GM23338 (cell line): ENCODE measurements at regions not wholly inside any gene's neighbourhood (a gene's known extent, or its start where the extent isn't known, plus 50 kb on each side); places are given as distances from the start of the nearest gene placed in this dataset.

ENCODE experiments used
- ATAC-seq: fragments of 200-7000 bp; cut with Tn5 transposase; 3 replicates; pipeline ENCODE4 v1.9.1; 2020
- DNase-seq: peaks from one replicate; pipeline ENCODE4 v3.0.0-alpha.2; 2015; ENCODE audit warnings: low spot score
- H2AFZ ChIP-seq: fragments of 200-600 bp; sonication (generic); 2 replicates; pipeline ENCODE4 v1.8.0; 2016; ENCODE audit warnings: antibody characterized with exemption, mild to moderate bottlenecking, moderate library complexity
- H3F3A ChIP-seq: fragments of 200-600 bp; sonication (generic); replicated peaks from 2 replicates; pipeline ENCODE4 v1.8.0; 2017; ENCODE audit warnings: antibody characterized with exemption, mixed run types, low read depth
- H3K27ac ChIP-seq: fragments of 200-600 bp; sonication (generic); 2 replicates; pipeline ENCODE4 v1.6.1; 2016; ENCODE audit warnings: low read depth
- H3K27me3 ChIP-seq: fragments of 200-600 bp; sonication (generic); 2 replicates; pipeline ENCODE4 v1.8.0; 2016; ENCODE audit warnings: mild to moderate bottlenecking, mixed run types, moderate library complexity; ENCODE audit not compliant: insufficient read depth
- H3K36me3 ChIP-seq: fragments of 200-600 bp; sonication (generic); 2 replicates; pipeline ENCODE4 v1.8.0; 2016; ENCODE audit warnings: mild to moderate bottlenecking; ENCODE audit not compliant: insufficient read depth
- H3K4me1 ChIP-seq: fragments of 200-600 bp; sonication (generic); 2 replicates; pipeline ENCODE4 v1.8.0; 2016; ENCODE audit warnings: mild to moderate bottlenecking, moderate library complexity; ENCODE audit not compliant: insufficient read depth
- H3K4me2 ChIP-seq: fragments of 200-600 bp; sonication (generic); 2 replicates; pipeline ENCODE4 v1.7.1; 2017; ENCODE audit warnings: mixed run types
- H3K4me3 ChIP-seq: fragments of 200-600 bp; sonication (generic); 2 replicates; pipeline ENCODE4 v1.6.1; 2016; ENCODE audit warnings: mixed run types
- H3K79me2 ChIP-seq: fragments of 200-600 bp; sonication (generic); replicated peaks from 2 replicates; pipeline ENCODE4 v1.8.0; 2017; ENCODE audit warnings: mild to moderate bottlenecking; ENCODE audit not compliant: insufficient read depth
- H3K9me2 ChIP-seq: fragments of 200-600 bp; sonication (generic); 2 replicates; pipeline ENCODE4 v1.8.0; 2017; ENCODE audit not compliant: insufficient read depth
- H4K20me1 ChIP-seq: fragments of 200-600 bp; sonication (generic); replicated peaks from 2 replicates; pipeline ENCODE4 v1.8.0; 2017; ENCODE audit warnings: mild to moderate bottlenecking; ENCODE audit not compliant: insufficient read depth
- H3K27ac Mint-ChIP-seq: 2 replicates; pipeline ENCODE4 v1.8.0; 2020; ENCODE audit warnings: inconsistent platforms, mild to moderate bottlenecking, moderate library complexity, mixed read lengths
- H3K27me3 Mint-ChIP-seq: 3 replicates; pipeline ENCODE4 v1.8.0; 2022; ENCODE audit warnings: low read depth, mild to moderate bottlenecking, moderate library complexity, mixed read lengths, inconsistent platforms; ENCODE audit not compliant: insufficient read depth, poor library complexity
- H3K36me3 Mint-ChIP-seq: 3 replicates; pipeline ENCODE4 v1.8.0; 2021; ENCODE audit warnings: low read depth, mild to moderate bottlenecking, inconsistent platforms, moderate library complexity, mixed read lengths
- H3K4me1 Mint-ChIP-seq: 3 replicates; pipeline ENCODE4 v1.8.0; 2020; ENCODE audit warnings: mild to moderate bottlenecking, inconsistent platforms, mixed read lengths
- H3K4me3 Mint-ChIP-seq: 3 replicates; pipeline ENCODE4 v1.8.0; 2021; ENCODE audit warnings: moderate library complexity, mild to moderate bottlenecking, inconsistent platforms, mixed read lengths
- H3K9me3 Mint-ChIP-seq: 3 replicates; pipeline ENCODE4 v1.8.0; 2020; ENCODE audit warnings: moderate library complexity, mild to moderate bottlenecking, inconsistent platforms, mixed read lengths
- CREB1 ChIP-seq: fragments of 250-450 bp; sonication (Bioruptor Pico); IDR thresholded peaks from 2 replicates; pipeline ENCODE4 v1.5.0; 2020; ENCODE audit warnings: low read depth, mild to moderate bottlenecking, moderate library complexity
- ZNF114 ChIP-seq: fragments of 250-450 bp; sonication (Bioruptor Pico); IDR thresholded peaks from 2 replicates; pipeline ENCODE4 v1.5.0; 2020; ENCODE audit warnings: mild to moderate bottlenecking, moderate library complexity
- TF ChIP-seq, protein P1 (sequence below): fragments of 250-450 bp; sonication (Bioruptor Pico); IDR thresholded peaks from 2 replicates; pipeline ENCODE4 v1.5.0; 2020; ENCODE audit warnings: mild to moderate bottlenecking, moderate library complexity
- TF ChIP-seq, protein P2 (sequence below): IDR thresholded peaks from 2 replicates; pipeline ENCODE4 v1.6.1; 2016; ENCODE audit warnings: antibody characterized with exemption

DNA sequence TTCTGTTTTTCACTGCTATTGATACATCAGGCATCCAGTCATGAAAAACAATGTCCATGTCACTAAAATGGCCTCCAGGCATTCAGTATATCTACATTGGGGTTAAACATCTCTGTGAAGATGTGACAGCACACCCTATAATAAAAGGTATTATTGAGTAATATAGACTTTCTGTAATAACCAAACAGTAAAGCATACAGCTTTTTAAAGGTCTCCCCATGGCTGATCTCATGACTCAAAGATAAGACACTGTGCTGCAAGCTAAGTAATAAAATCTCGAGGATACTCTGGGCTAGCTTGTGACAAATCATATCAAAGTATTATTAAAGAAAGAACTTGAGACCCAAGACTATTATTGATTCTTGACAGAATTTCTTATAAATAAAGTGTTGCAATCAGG is 613.1 kb upstream of the PKN2 start (continued):
- TF ChIP-seq, protein P1, sequence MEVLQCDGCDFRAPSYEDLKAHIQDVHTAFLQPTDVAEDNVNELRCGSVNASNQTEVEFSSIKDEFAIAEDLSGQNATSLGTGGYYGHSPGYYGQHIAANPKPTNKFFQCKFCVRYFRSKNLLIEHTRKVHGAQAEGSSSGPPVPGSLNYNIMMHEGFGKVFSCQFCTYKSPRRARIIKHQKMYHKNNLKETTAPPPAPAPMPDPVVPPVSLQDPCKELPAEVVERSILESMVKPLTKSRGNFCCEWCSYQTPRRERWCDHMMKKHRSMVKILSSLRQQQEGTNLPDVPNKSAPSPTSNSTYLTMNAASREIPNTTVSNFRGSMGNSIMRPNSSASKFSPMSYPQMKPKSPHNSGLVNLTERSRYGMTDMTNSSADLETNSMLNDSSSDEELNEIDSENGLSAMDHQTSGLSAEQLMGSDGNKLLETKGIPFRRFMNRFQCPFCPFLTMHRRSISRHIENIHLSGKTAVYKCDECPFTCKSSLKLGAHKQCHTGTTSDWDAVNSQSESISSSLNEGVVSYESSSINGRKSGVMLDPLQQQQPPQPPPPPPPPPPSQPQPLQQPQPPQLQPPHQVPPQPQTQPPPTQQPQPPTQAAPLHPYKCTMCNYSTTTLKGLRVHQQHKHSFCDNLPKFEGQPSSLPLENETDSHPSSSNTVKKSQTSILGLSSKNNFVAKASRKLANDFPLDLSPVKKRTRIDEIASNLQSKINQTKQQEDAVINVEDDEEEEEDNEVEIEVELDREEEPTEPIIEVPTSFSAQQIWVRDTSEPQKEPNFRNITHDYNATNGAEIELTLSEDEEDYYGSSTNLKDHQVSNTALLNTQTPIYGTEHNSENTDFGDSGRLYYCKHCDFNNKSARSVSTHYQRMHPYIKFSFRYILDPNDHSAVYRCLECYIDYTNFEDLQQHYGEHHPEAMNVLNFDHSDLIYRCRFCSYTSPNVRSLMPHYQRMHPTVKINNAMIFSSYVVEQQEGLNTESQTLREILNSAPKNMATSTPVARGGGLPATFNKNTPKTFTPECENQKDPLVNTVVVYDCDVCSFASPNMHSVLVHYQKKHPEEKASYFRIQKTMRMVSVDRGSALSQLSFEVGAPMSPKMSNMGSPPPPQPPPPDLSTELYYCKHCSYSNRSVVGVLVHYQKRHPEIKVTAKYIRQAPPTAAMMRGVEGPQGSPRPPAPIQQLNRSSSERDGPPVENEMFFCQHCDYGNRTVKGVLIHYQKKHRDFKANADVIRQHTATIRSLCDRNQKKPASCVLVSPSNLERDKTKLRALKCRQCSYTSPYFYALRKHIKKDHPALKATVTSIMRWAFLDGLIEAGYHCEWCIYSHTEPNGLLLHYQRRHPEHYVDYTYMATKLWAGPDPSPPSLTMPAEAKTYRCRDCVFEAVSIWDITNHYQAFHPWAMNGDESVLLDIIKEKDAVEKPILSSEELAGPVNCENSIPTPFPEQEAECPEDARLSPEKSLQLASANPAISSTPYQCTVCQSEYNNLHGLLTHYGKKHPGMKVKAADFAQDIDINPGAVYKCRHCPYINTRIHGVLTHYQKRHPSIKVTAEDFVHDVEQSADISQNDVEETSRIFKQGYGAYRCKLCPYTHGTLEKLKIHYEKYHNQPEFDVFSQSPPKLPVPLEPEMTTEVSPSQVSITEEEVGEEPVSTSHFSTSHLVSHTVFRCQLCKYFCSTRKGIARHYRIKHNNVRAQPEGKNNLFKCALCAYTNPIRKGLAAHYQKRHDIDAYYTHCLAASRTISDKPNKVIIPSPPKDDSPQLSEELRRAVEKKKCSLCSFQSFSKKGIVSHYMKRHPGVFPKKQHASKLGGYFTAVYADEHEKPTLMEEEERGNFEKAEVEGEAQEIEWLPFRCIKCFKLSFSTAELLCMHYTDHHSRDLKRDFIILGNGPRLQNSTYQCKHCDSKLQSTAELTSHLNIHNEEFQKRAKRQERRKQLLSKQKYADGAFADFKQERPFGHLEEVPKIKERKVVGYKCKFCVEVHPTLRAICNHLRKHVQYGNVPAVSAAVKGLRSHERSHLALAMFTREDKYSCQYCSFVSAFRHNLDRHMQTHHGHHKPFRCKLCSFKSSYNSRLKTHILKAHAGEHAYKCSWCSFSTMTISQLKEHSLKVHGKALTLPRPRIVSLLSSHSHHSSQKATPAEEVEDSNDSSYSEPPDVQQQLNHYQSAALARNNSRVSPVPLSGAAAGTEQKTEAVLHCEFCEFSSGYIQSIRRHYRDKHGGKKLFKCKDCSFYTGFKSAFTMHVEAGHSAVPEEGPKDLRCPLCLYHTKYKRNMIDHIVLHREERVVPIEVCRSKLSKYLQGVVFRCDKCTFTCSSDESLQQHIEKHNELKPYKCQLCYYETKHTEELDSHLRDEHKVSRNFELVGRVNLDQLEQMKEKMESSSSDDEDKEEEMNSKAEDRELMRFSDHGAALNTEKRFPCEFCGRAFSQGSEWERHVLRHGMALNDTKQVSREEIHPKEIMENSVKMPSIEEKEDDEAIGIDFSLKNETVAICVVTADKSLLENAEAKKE (CRISPR knock-in tag): no peak

DNA sequence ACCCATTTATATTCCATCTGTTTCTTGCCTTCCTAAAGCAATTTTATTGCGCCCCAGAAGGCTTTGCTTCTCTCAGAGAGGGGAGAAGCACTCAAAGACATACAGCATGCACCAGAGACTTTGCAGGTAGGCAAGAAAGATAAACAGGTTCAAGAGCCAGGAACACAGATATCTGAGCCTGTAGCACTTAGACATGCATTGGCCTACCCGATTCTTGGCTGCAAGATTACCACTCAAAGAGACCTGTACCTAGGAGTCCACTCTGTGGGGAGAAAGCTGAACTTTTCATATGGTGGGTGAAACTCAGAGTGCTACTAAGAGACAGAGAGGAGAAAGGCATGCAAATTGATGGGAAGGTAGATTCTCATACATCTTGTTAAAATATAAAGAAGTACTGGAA is 609.4 kb upstream of the PKN2 start:
- Mint-ChIP-seq H3K36me3 (no peaks in the 10 kb centered on the region), H3K9me3 (no peaks in the 10 kb centered on the region), H3K4me3 (no peak overlapping the region), H3K27me3 (no peaks in the 10 kb centered on the region), H3K4me1 (no peaks in the 10 kb centered on the region), H3K27ac (no peak overlapping the region)
- H3F3A ChIP-seq: no peaks in the 10 kb centered on the region
- no peaks in the 10 kb centered on the region for H3K79me2 ChIP-seq
- no peaks in the 10 kb centered on the region for H3K4me1 ChIP-seq
- ATAC-seq (no peak), DNase-seq (no peak)
- TF ChIP-seq ZNF114 (no peak), CREB1 (CRISPR knock-in tag) (no peak)
- TF ChIP-seq, protein P2, sequence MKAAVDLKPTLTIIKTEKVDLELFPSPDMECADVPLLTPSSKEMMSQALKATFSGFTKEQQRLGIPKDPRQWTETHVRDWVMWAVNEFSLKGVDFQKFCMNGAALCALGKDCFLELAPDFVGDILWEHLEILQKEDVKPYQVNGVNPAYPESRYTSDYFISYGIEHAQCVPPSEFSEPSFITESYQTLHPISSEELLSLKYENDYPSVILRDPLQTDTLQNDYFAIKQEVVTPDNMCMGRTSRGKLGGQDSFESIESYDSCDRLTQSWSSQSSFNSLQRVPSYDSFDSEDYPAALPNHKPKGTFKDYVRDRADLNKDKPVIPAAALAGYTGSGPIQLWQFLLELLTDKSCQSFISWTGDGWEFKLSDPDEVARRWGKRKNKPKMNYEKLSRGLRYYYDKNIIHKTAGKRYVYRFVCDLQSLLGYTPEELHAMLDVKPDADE: no peak
- no peak overlapping the region for H3K4me3 ChIP-seq
- H3K27ac ChIP-seq: no peak overlapping the region
- no peaks in the 10 kb centered on the region for H3K36me3 ChIP-seq
- peaks cover 3% of the 10 kb centered on the region; the same call in 1 of the 2 replicates for H3K9me2 ChIP-seq
- H4K20me1 ChIP-seq: no peaks in the 10 kb centered on the region
- no peak overlapping the region for H2AFZ ChIP-seq
- no peaks in the 10 kb centered on the region for H3K27me3 ChIP-seq
- no peak overlapping the region for H3K4me2 ChIP-seq
